GM12878 (cell line): ENCODE measurements at regions not wholly inside any gene's neighbourhood (a gene's known extent, or its start where the extent isn't known, plus 50 kb on each side); places are given as distances from the start of the nearest gene placed in this dataset.

Experiments
- ATAC-seq: fragments of 200-7000 bp; cut with Tn5 transposase; 3 replicates; pipeline ENCODE4 v1.9.1; 2020; ENCODE audit warnings: mild to moderate bottlenecking, moderate library complexity
- BruUV-seq: library from RNA; stranded (reverse); fragments of 400-500 nt; replicated peaks from 2 replicates; lab custom pipeline; 2021; lab: Mats Ljungman, UMichigan
- CTCF ChIA-PET: fragments of 300-600 bp; sonication (Branson Sonifier 250); formaldehyde crosslinking; extraction: SDS; loops from one replicate; lab custom pipeline; 2021; ENCODE audit warnings: inconsistent platforms; lab: Yijun Ruan, JAX
- POLR2A ChIA-PET: fragments of 350-600 bp; formaldehyde crosslinking; extraction: SDS; loops from one replicate; lab custom pipeline; 2021; ENCODE audit warnings: inconsistent platforms; lab: Charles Lee
- RAD21 ChIA-PET: fragments of 300-600 bp; sonication (Branson Sonifier 250); formaldehyde crosslinking; loops from one replicate; lab custom pipeline; 2023; ENCODE audit warnings: antibody characterized with exemption; ENCODE audit not compliant: unreplicated experiment; lab: Charles Lee
- SMC1A ChIA-PET: fragments of 300-600 bp; sonication (Branson Sonifier 250); formaldehyde crosslinking; loops from one replicate; lab custom pipeline; 2023; ENCODE audit not compliant: unreplicated experiment, uncharacterized antibody; lab: Charles Lee
- DNase-seq: peaks from one replicate; pipeline ENCODE4 v3.0.0-alpha.2; 2011; ENCODE audit warnings: low read depth, low spot score
- FAIRE-seq: peaks from 3 replicates; lab custom pipeline; 2011; peaks lifted over from hg19 to GRCh38; lab: Jason Lieb, UNC
- H2AFZ ChIP-seq: 2 replicates; pipeline ENCODE4 v1.6.0; 2011; ENCODE audit warnings: low read depth, low read length, control low read depth; ENCODE audit not compliant: control insufficient read depth
- H3K27ac ChIP-seq: 2 replicates; pipeline ENCODE4 v1.5.1; 2011; ENCODE audit warnings: control low read depth; ENCODE audit not compliant: control insufficient read depth, insufficient read depth
- H3K27me3 ChIP-seq, 2 experiments: replicated peaks in 1 of 2; 2 replicates each; pipeline versions ENCODE4 v1.6.0 to v1.6.1; 2011; ENCODE audit warnings: low read length in 1 of 2; ENCODE audit not compliant: control insufficient read depth in 2 of 2, insufficient read depth in 2 of 2
- H3K36me3 ChIP-seq, 2 experiments: 2 replicates each; pipeline ENCODE4 v1.5.1; 2011; ENCODE audit warnings: low read length in 1 of 2; ENCODE audit not compliant: control insufficient read depth in 2 of 2, insufficient read depth in 2 of 2
- H3K4me1 ChIP-seq: 2 replicates; pipeline ENCODE4 v1.6.1; 2011; ENCODE audit warnings: mild to moderate bottlenecking, low read length, moderate library complexity, mixed read lengths; ENCODE audit not compliant: control insufficient read depth, insufficient read depth
- H3K4me2 ChIP-seq: 2 replicates; pipeline ENCODE4 v1.6.0; 2011; ENCODE audit warnings: control low read depth; ENCODE audit not compliant: control insufficient read depth, insufficient read depth
- H3K4me3 ChIP-seq: fragments of 200-600 bp; sonication (generic); 2 replicates; pipeline ENCODE4 v1.5.1; 2016
- H3K79me2 ChIP-seq: 2 replicates; pipeline ENCODE4 v1.6.0; 2011; ENCODE audit warnings: low read length; ENCODE audit not compliant: control insufficient read depth, insufficient read depth
- H3K9ac ChIP-seq: 2 replicates; pipeline ENCODE4 v1.8.0; 2011; ENCODE audit warnings: low read length, control low read depth, mixed read lengths; ENCODE audit not compliant: control insufficient read depth, insufficient read depth
- H3K9me3 ChIP-seq: replicated peaks from 3 replicates; pipeline ENCODE4 v1.5.1; 2011; ENCODE audit warnings: mild to moderate bottlenecking, low read length; ENCODE audit not compliant: control insufficient read depth, insufficient read depth
- H4K20me1 ChIP-seq: 2 replicates; pipeline ENCODE4 v1.6.0; 2011; ENCODE audit not compliant: control insufficient read depth, insufficient read depth
- BCL11A ChIP-seq: IDR thresholded peaks from 2 replicates; pipeline ENCODE4 v1.6.1; 2011; ENCODE audit warnings: low read depth, low read length
- JUND ChIP-seq: IDR thresholded peaks from 2 replicates; pipeline ENCODE4 v1.6.1; 2012; ENCODE audit warnings: low read depth, mild to moderate bottlenecking, low read length, improper control_type of control experiment, moderate library complexity
- MEF2A ChIP-seq: IDR thresholded peaks from 2 replicates; pipeline ENCODE4 v1.6.1; 2011; ENCODE audit warnings: low read depth, mild to moderate bottlenecking, low read length, moderate library complexity; ENCODE audit not compliant: insufficient read depth
- NR2C2 ChIP-seq: IDR thresholded peaks from 2 replicates; pipeline ENCODE4 v1.6.1; 2011; ENCODE audit warnings: borderline replicate concordance, low read depth; ENCODE audit not compliant: control insufficient read depth, insufficient read length
- POLR2AphosphoS2 ChIP-seq: IDR thresholded peaks from 2 replicates; pipeline ENCODE4 v1.6.1; 2011; ENCODE audit warnings: low read depth, mild to moderate bottlenecking, low read length, improper control_type of control experiment, moderate library complexity
- SIX5 ChIP-seq: IDR thresholded peaks from 2 replicates; pipeline ENCODE4 v1.6.1; 2011; ENCODE audit warnings: mild to moderate bottlenecking, low read depth, low read length, moderate library complexity; ENCODE audit not compliant: severe bottlenecking
- SMC3 ChIP-seq: IDR thresholded peaks from 2 replicates; pipeline ENCODE4 v1.6.1; 2011; ENCODE audit warnings: low read length, improper control_type of control experiment, borderline replicate concordance
- STAT3 ChIP-seq: IDR thresholded peaks from 2 replicates; pipeline ENCODE4 v1.6.1; 2011; ENCODE audit warnings: low read depth, low read length, improper control_type of control experiment
- SUZ12 ChIP-seq: fragments of 200-600 bp; sonication (generic); IDR thresholded peaks from one replicate; pipeline ENCODE4 v1.6.1; 2018; ENCODE audit warnings: antibody characterized with exemption, mild to moderate bottlenecking; ENCODE audit not compliant: unreplicated experiment
- ZNF622 ChIP-seq: fragments of 450-650 bp; IDR thresholded peaks from 2 replicates; pipeline ENCODE4 v1.6.1; 2017; ENCODE audit warnings: mild to moderate bottlenecking, inconsistent platforms
- ZZZ3 ChIP-seq: IDR thresholded peaks from 2 replicates; pipeline ENCODE4 v1.6.1; 2011; ENCODE audit warnings: low read depth; ENCODE audit not compliant: control insufficient read depth, insufficient read length
- WGBS: methylation state at CpG from one replicate; pipeline ENCODE4 v1.1.6; 2016; ENCODE audit warnings: low lambda C conversion rate; ENCODE audit not compliant: insufficient replicate concordance, insufficient coverage; ENCODE audit errors: missing lambda C conversion rate; 5-methylcytosine and 5-hydroxymethylcytosine counted together
- in situ Hi-C: fragments of 300-500 bp; cut with MboI; formaldehyde crosslinking; loops from 9 replicates; pipeline ENCODE4 v1.14.3; 2018; ENCODE audit warnings: mixed read lengths
- intact Hi-C: fragments of 100-400 bp; cut with micrococcal nuclease; formaldehyde crosslinking; loops from one replicate; pipeline ENCODE4 v1.14.2; 2022; ENCODE audit not compliant: unreplicated experiment
- TF ChIP-seq, protein P1 (sequence below), 3 experiments: IDR thresholded peaks in 2 of 3; conservative IDR thresholded peaks in 1 of 3; 2 replicates each; pipeline ENCODE4 v1.5.1; 2011; ENCODE audit warnings: low read depth in 3 of 3, low read length in 3 of 3, mild to moderate bottlenecking in 3 of 3, control low read depth in 2 of 3, moderate library complexity in 2 of 3, inconsistent platforms in 1 of 3, mixed read lengths in 1 of 3; ENCODE audit not compliant: control insufficient read depth in 2 of 3, insufficient read depth in 1 of 3; ENCODE audit errors: extremely low read depth in 1 of 3
- TF ChIP-seq, protein P2 (sequence below): fragments of 450-650 bp; IDR thresholded peaks from 2 replicates; pipeline ENCODE4 v1.6.1; 2017; ENCODE audit warnings: mild to moderate bottlenecking, moderate library complexity
- TF ChIP-seq, protein P3 (sequence below): IDR thresholded peaks from 2 replicates; pipeline ENCODE4 v1.6.1; 2012; ENCODE audit warnings: low read length, inconsistent platforms
- TF ChIP-seq, protein P4 (sequence below): fragments of 150-350 bp; IDR thresholded peaks from 2 replicates; pipeline ENCODE4 v1.6.1; 2014; ENCODE audit warnings: mild to moderate bottlenecking, low read depth, low read length

DNA sequence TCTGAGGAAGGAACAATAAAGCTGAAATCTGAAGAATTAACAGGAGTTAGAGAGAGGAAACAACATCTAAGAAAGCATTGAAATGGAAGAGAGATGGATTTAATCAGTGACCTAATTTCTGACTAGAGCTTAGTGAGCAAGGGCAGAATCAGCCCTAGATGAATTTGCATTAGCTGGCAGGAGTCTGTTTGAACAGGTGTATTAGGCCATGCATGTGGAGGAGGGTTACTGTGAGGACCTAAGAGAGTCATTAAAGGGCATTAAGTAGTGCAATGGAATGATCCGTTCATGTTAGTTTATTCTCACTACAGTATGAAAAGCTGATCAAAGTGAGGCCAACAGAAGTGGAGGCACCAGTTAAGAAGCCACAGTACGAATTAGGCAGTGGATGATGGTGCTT lies 285.3 kb downstream of the GRB14 start (continued):
- no peak for TF ChIP-seq BCL11A
- no peak for TF ChIP-seq SUZ12
- TF ChIP-seq NR2C2, result no peak
- TF ChIP-seq, all 136 proteins: peak for 0

DNA sequence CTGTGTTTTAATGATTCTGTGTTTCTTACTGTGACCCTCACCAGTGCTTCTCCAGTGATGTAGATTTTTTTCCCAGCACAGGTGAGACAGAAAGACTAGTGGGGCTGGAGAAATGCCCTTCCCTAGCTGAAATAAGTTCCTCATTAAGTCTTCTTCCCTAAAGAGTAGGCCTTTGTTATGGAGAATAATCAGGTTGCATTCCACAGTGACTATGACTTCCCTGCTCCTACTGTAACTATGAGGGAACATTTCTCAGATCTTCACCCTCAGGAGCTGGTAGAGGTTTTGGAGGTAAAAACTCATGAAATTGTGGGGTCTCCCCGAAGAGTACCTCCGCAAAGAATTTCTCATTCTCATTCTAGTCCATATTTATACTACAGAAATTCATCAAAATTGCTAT lies 286.2 kb downstream of the GRB14 start:
- Histone ChIP-seq H3K27me3 (no peaks in the 10 kb centered on the region), H2AFZ (no peak overlapping the region), H3K4me1 (no peaks in the 10 kb centered on the region), H3K4me2 (no peak overlapping the region), H3K79me2 (no peaks in the 10 kb centered on the region), H3K9ac (no peak overlapping the region), H4K20me1 (no peaks in the 10 kb centered on the region), H3K36me3 (no peaks in the 10 kb centered on the region), H3K9me3 (no peaks in the 10 kb centered on the region), H3K27ac (no peak overlapping the region), H3K4me3 (no peak overlapping the region)
- in situ Hi-C loops (no loop called here), intact Hi-C loops (no loop called here)
- POLR2A ChIA-PET, result no interaction called here
- CTCF ChIA-PET, result no interaction called here
- FAIRE-seq (no peak), DNase-seq (no peak), ATAC-seq (no peak)
- RAD21 ChIA-PET, result no interaction called here
- SMC1A ChIA-PET, result no interaction called here
- no TSS peak for BruUV-seq
- 12% methylated on average over 2 of the region's 2 CpGs for WGBS
- TF ChIP-seq, protein P1, sequence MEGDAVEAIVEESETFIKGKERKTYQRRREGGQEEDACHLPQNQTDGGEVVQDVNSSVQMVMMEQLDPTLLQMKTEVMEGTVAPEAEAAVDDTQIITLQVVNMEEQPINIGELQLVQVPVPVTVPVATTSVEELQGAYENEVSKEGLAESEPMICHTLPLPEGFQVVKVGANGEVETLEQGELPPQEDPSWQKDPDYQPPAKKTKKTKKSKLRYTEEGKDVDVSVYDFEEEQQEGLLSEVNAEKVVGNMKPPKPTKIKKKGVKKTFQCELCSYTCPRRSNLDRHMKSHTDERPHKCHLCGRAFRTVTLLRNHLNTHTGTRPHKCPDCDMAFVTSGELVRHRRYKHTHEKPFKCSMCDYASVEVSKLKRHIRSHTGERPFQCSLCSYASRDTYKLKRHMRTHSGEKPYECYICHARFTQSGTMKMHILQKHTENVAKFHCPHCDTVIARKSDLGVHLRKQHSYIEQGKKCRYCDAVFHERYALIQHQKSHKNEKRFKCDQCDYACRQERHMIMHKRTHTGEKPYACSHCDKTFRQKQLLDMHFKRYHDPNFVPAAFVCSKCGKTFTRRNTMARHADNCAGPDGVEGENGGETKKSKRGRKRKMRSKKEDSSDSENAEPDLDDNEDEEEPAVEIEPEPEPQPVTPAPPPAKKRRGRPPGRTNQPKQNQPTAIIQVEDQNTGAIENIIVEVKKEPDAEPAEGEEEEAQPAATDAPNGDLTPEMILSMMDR (IDR thresholded peaks at IDR 0.05 in 2 of 3, conservative IDR thresholded peaks at IDR 0.05 in 1 of 3; ENCODE audit: control insufficient read depth in 2 of 3, extremely low read depth in 1 of 3, insufficient read depth in 1 of 3, low read depth in 3 of 3, low read length in 3 of 3), result no peak
- TF ChIP-seq ZNF622 (no peak), ZZZ3 (no peak), JUND (no peak), POLR2AphosphoS2 (no peak), MEF2A (no peak), STAT3 (no peak), SIX5 (no peak), SMC3 (no peak)
- TF ChIP-seq, protein P2, sequence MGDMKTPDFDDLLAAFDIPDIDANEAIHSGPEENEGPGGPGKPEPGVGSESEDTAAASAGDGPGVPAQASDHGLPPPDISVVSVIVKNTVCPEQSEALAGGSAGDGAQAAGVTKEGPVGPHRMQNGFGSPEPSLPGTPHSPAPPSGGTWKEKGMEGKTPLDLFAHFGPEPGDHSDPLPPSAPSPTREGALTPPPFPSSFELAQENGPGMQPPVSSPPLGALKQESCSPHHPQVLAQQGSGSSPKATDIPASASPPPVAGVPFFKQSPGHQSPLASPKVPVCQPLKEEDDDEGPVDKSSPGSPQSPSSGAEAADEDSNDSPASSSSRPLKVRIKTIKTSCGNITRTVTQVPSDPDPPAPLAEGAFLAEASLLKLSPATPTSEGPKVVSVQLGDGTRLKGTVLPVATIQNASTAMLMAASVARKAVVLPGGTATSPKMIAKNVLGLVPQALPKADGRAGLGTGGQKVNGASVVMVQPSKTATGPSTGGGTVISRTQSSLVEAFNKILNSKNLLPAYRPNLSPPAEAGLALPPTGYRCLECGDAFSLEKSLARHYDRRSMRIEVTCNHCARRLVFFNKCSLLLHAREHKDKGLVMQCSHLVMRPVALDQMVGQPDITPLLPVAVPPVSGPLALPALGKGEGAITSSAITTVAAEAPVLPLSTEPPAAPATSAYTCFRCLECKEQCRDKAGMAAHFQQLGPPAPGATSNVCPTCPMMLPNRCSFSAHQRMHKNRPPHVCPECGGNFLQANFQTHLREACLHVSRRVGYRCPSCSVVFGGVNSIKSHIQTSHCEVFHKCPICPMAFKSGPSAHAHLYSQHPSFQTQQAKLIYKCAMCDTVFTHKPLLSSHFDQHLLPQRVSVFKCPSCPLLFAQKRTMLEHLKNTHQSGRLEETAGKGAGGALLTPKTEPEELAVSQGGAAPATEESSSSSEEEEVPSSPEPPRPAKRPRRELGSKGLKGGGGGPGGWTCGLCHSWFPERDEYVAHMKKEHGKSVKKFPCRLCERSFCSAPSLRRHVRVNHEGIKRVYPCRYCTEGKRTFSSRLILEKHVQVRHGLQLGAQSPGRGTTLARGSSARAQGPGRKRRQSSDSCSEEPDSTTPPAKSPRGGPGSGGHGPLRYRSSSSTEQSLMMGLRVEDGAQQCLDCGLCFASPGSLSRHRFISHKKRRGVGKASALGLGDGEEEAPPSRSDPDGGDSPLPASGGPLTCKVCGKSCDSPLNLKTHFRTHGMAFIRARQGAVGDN, result no peak
- TF ChIP-seq, protein P3, sequence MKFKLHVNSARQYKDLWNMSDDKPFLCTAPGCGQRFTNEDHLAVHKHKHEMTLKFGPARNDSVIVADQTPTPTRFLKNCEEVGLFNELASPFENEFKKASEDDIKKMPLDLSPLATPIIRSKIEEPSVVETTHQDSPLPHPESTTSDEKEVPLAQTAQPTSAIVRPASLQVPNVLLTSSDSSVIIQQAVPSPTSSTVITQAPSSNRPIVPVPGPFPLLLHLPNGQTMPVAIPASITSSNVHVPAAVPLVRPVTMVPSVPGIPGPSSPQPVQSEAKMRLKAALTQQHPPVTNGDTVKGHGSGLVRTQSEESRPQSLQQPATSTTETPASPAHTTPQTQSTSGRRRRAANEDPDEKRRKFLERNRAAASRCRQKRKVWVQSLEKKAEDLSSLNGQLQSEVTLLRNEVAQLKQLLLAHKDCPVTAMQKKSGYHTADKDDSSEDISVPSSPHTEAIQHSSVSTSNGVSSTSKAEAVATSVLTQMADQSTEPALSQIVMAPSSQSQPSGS, result no peak
- TF ChIP-seq, protein P4, sequence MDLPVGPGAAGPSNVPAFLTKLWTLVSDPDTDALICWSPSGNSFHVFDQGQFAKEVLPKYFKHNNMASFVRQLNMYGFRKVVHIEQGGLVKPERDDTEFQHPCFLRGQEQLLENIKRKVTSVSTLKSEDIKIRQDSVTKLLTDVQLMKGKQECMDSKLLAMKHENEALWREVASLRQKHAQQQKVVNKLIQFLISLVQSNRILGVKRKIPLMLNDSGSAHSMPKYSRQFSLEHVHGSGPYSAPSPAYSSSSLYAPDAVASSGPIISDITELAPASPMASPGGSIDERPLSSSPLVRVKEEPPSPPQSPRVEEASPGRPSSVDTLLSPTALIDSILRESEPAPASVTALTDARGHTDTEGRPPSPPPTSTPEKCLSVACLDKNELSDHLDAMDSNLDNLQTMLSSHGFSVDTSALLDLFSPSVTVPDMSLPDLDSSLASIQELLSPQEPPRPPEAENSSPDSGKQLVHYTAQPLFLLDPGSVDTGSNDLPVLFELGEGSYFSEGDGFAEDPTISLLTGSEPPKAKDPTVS, result no peak
